ENCODE measurements at regions not wholly inside any gene's neighbourhood (a gene's known extent, or its start where the extent isn't known, plus 50 kb on each side); places are given as distances from the start of the nearest gene placed in this dataset.

- no peak for DNase-seq (ENCODE audit: low read depth)
Measured at GRCh38 chr1:163813251-163813650, 491.5 kb downstream of the NUF2 start.

- DNase-seq (ENCODE audit: low read depth), result no peak
Measured at GRCh38 chr1:163820226-163820625, 498.5 kb downstream of the NUF2 start.

GRCh38 chr1:163820766-163821165 is 499.0 kb downstream of the NUF2 start:
- no peak for DNase-seq (ENCODE audit: low read depth)

GRCh38 chr1:163821679-163822078 is 499.9 kb downstream of the NUF2 start:
- DNase-seq (ENCODE audit: low read depth), result no peak

GRCh38 chr1:163823017-163823416 is 501.3 kb downstream of the NUF2 start:
- DNase-seq (ENCODE audit: low read depth), result no peak

GRCh38 chr1:163824006-163824405 is 502.3 kb downstream of the NUF2 start:
- DNase-seq (ENCODE audit: low read depth), result no peak

GRCh38 chr1:163824490-163824889 is 502.7 kb downstream of the NUF2 start:
- DNase-seq (ENCODE audit: low read depth), result no peak

- DNase-seq (ENCODE audit: low read depth), result no peak
Measured at GRCh38 chr1:163826500-163826899, 504.7 kb downstream of the NUF2 start.

- no peak for DNase-seq (ENCODE audit: low read depth)
Measured at GRCh38 chr1:163834778-163835177, 513.0 kb downstream of the NUF2 start.

- DNase-seq (ENCODE audit: low read depth), result no peak
Measured at GRCh38 chr1:163836481-163836880, 514.7 kb downstream of the NUF2 start.

- DNase-seq (ENCODE audit: low read depth), result no peak
Measured at GRCh38 chr1:163837206-163837605, 515.5 kb downstream of the NUF2 start.

GRCh38 chr1:163842571-163842970 is 520.8 kb downstream of the NUF2 start:
- no peak for DNase-seq (ENCODE audit: low read depth)

- no peak for DNase-seq (ENCODE audit: low read depth)
Measured at GRCh38 chr1:163844459-163844858, 522.7 kb downstream of the NUF2 start.

GRCh38 chr1:163845279-163845678 is 523.5 kb downstream of the NUF2 start:
- no peak for DNase-seq (ENCODE audit: low read depth)

- DNase-seq (ENCODE audit: low read depth), result no peak
Measured at GRCh38 chr1:163863731-163864130, 542.0 kb downstream of the NUF2 start.

GRCh38 chr1:163864207-163864606 is 542.5 kb downstream of the NUF2 start:
- no peak for DNase-seq (ENCODE audit: low read depth)

GRCh38 chr1:163866564-163866963 is 544.8 kb downstream of the NUF2 start:
- no peak for DNase-seq (ENCODE audit: low read depth)

- no peak for DNase-seq (ENCODE audit: low read depth)
Measured at GRCh38 chr1:163870666-163871065, 548.9 kb downstream of the NUF2 start.

GRCh38 chr1:163872067-163872466 is 550.3 kb downstream of the NUF2 start:
- DNase-seq (ENCODE audit: low read depth), result no peak

GRCh38 chr1:163874070-163874469 is 552.3 kb downstream of the NUF2 start:
- no peak for DNase-seq (ENCODE audit: low read depth)

GRCh38 chr1:163875200-163875926 is 553.6 kb downstream of the NUF2 start:
- DNase-seq (ENCODE audit: low read depth), result no peak

- DNase-seq (ENCODE audit: low read depth), result no peak
Measured at GRCh38 chr1:163875927-163876320, 554.2 kb downstream of the NUF2 start.

- no peak for DNase-seq (ENCODE audit: low read depth)
Measured at GRCh38 chr1:163876546-163876945, 554.8 kb downstream of the NUF2 start.

GRCh38 chr1:163877016-163877415 is 555.3 kb downstream of the NUF2 start:
- no peak for DNase-seq (ENCODE audit: low read depth)

Data from activated T-cell treated with anti-CD3 and anti-CD28 coated beads for 24 hours (primary cell).